ENCODE measurements at regions not wholly inside any gene's neighbourhood (a gene's known extent, or its start where the extent isn't known, plus 50 kb on each side); places are given as distances from the start of the nearest gene placed in this dataset.

DNA sequence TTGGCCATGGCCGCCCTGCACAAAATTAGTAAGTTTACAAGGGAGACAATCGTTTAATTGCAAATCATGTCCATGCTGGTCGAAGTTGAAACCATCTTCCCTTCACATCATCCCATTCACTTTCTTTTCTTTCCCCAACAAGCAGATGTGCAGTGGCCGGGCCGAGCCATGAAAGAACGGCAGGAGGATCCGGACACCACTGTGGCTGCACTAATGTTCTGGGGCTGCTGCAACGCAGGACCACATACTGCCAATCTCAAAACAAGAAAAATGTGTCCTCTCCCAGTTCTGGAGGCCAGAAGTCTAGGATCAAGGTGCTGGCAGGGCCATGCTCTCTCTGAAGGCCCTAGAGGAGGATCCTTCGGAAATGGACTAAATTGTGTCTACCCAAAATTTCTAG, 227.4 kb upstream of the MYT1L start:
- Histone ChIP-seq H4K20me1 (ENCODE audit: insufficient read depth) (no peaks in the 10 kb centered on the region), H3K36me3 (replicated peaks in 1 of 2; ENCODE audit: control insufficient read depth in 1 of 2, insufficient read depth in 2 of 2, low read length in 1 of 2) (no peaks in the 10 kb centered on the region), H3K4me3 (ENCODE audit: low read depth in 2 of 2, low read length in 1 of 2) (no peak overlapping the region), H3K27me3 (ENCODE audit: insufficient read depth) (no peaks in the 10 kb centered on the region), H3K9me2 (no peaks in the 10 kb centered on the region), H3K9ac (no peak overlapping the region), H3K79me2 (ENCODE audit: insufficient read depth) (no peaks in the 10 kb centered on the region), H3K4me1 (ENCODE audit: control insufficient read depth in 1 of 2, insufficient read depth in 2 of 2, low read depth in 1 of 2, low read length in 1 of 2) (no peaks in the 10 kb centered on the region), H3F3A (replicated peaks; ENCODE audit: insufficient read depth) (no peaks in the 10 kb centered on the region), H3K4me2 (no peak overlapping the region), H3K27ac (ENCODE audit: low read depth in 2 of 2, low read length in 1 of 2) (no peak overlapping the region), H3K9me3 (no peaks in the 10 kb centered on the region), H2AFZ (ENCODE audit: low read depth) (no peak overlapping the region)
- ChIA-PET CTCF (no interaction called here), POLR2A (no interaction called here)
- no peak for DNase-seq
- WGBS (ENCODE audit: low lambda C conversion rate): 29% methylated on average over 9 of the region's 9 CpGs
- TF ChIP-seq EZH2phosphoT487 (IDR thresholded peaks at IDR 0.05; ENCODE audit: borderline replicate concordance, low read depth) (no peak), TCF12 (IDR thresholded peaks at IDR 0.05) (no peak)
- TF ChIP-seq, protein P1, sequence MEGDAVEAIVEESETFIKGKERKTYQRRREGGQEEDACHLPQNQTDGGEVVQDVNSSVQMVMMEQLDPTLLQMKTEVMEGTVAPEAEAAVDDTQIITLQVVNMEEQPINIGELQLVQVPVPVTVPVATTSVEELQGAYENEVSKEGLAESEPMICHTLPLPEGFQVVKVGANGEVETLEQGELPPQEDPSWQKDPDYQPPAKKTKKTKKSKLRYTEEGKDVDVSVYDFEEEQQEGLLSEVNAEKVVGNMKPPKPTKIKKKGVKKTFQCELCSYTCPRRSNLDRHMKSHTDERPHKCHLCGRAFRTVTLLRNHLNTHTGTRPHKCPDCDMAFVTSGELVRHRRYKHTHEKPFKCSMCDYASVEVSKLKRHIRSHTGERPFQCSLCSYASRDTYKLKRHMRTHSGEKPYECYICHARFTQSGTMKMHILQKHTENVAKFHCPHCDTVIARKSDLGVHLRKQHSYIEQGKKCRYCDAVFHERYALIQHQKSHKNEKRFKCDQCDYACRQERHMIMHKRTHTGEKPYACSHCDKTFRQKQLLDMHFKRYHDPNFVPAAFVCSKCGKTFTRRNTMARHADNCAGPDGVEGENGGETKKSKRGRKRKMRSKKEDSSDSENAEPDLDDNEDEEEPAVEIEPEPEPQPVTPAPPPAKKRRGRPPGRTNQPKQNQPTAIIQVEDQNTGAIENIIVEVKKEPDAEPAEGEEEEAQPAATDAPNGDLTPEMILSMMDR (IDR thresholded peaks at IDR 0.05): no peak
- TF ChIP-seq, protein P2, sequence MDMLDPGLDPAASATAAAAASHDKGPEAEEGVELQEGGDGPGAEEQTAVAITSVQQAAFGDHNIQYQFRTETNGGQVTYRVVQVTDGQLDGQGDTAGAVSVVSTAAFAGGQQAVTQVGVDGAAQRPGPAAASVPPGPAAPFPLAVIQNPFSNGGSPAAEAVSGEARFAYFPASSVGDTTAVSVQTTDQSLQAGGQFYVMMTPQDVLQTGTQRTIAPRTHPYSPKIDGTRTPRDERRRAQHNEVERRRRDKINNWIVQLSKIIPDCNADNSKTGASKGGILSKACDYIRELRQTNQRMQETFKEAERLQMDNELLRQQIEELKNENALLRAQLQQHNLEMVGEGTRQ (IDR thresholded peaks at IDR 0.05; ENCODE audit: borderline replicate concordance, low read depth, low read length): no peak

DNA sequence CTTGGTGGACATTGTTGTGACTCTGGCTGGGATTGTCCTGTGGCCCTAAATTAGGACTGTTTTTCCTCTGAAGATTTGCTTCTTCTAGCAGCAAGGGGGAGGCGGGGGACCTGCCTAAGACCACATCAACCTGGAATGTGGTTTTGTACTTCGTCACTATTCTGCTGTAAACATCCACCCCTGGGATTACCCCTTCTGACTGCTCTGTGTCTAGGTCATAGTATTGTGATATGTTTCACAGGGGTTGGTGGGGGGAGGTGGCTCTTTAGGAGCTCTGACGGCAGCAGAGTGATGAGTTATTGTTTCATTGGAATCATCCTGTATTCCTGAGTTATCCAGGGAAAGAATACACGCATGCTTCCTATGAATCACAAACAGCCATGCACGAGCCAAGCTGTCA, 226.4 kb upstream of the MYT1L start:
- TF ChIP-seq POLR2AphosphoS5 (IDR thresholded peaks at IDR 0.05; ENCODE audit: low read depth, low read length): no peak
- no peak for TF ChIP-seq FOXM1 (IDR thresholded peaks at IDR 0.05; ENCODE audit: low read depth)
- no peak for TF ChIP-seq TCF12 (IDR thresholded peaks at IDR 0.05)
- TF ChIP-seq JUND (IDR thresholded peaks at IDR 0.05): no peak
- no peak for TF ChIP-seq MXI1 (IDR thresholded peaks at IDR 0.05; ENCODE audit: low read depth, low read length)
- TF ChIP-seq RXRA (IDR thresholded peaks at IDR 0.05; ENCODE audit: borderline replicate concordance, low read depth): no peak
- TF ChIP-seq, protein P3, sequence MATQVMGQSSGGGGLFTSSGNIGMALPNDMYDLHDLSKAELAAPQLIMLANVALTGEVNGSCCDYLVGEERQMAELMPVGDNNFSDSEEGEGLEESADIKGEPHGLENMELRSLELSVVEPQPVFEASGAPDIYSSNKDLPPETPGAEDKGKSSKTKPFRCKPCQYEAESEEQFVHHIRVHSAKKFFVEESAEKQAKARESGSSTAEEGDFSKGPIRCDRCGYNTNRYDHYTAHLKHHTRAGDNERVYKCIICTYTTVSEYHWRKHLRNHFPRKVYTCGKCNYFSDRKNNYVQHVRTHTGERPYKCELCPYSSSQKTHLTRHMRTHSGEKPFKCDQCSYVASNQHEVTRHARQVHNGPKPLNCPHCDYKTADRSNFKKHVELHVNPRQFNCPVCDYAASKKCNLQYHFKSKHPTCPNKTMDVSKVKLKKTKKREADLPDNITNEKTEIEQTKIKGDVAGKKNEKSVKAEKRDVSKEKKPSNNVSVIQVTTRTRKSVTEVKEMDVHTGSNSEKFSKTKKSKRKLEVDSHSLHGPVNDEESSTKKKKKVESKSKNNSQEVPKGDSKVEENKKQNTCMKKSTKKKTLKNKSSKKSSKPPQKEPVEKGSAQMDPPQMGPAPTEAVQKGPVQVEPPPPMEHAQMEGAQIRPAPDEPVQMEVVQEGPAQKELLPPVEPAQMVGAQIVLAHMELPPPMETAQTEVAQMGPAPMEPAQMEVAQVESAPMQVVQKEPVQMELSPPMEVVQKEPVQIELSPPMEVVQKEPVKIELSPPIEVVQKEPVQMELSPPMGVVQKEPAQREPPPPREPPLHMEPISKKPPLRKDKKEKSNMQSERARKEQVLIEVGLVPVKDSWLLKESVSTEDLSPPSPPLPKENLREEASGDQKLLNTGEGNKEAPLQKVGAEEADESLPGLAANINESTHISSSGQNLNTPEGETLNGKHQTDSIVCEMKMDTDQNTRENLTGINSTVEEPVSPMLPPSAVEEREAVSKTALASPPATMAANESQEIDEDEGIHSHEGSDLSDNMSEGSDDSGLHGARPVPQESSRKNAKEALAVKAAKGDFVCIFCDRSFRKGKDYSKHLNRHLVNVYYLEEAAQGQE (IDR thresholded peaks at IDR 0.05; ENCODE audit: low read depth, low read length): no peak
- TF ChIP-seq, protein P4, sequence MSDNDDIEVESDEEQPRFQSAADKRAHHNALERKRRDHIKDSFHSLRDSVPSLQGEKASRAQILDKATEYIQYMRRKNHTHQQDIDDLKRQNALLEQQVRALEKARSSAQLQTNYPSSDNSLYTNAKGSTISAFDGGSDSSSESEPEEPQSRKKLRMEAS (IDR thresholded peaks at IDR 0.05; ENCODE audit: low read depth): no peak
- TF ChIP-seq EZH2phosphoT487 (IDR thresholded peaks at IDR 0.05; ENCODE audit: borderline replicate concordance, low read depth): no peak
- TF ChIP-seq RFX5 (IDR thresholded peaks at IDR 0.05; ENCODE audit: low read length): no peak
- no peak for TF ChIP-seq GABPA (IDR thresholded peaks at IDR 0.05; ENCODE audit: low read depth)
- TF ChIP-seq FOXJ3 (CRISPR knock-in tag; IDR thresholded peaks at IDR 0.05): no peak
- TF ChIP-seq ELF1 (IDR thresholded peaks at IDR 0.05): no peak
- TF ChIP-seq RAD21 (IDR thresholded peaks at IDR 0.05; ENCODE audit: low read length): no peak
- TF ChIP-seq MEF2A (IDR thresholded peaks at IDR 0.05; ENCODE audit: borderline replicate concordance, low read depth): no peak
- no peak overlapping the region for H3K9ac ChIP-seq
- CTCF ChIA-PET: no interaction called here

More for the DNA sequence above, 226.4 kb upstream of the MYT1L start:
- no peak overlapping the region for H2AFZ ChIP-seq (ENCODE audit: low read depth)
- POLR2A ChIA-PET: no interaction called here
- no peaks in the 10 kb centered on the region for H3K9me3 ChIP-seq
- no peaks in the 10 kb centered on the region for H3K36me3 ChIP-seq (replicated peaks in 1 of 2; ENCODE audit: control insufficient read depth in 1 of 2, insufficient read depth in 2 of 2, low read length in 1 of 2)
- H3K27ac ChIP-seq (ENCODE audit: low read depth in 2 of 2, low read length in 1 of 2): no peak overlapping the region
- H3K4me2 ChIP-seq: no peak overlapping the region
- no peaks in the 10 kb centered on the region for H3K4me1 ChIP-seq (ENCODE audit: control insufficient read depth in 1 of 2, insufficient read depth in 2 of 2, low read depth in 1 of 2, low read length in 1 of 2)
- H3K27me3 ChIP-seq (ENCODE audit: insufficient read depth): no peaks in the 10 kb centered on the region
- DNase-seq: no peak
- no peaks in the 10 kb centered on the region for H3F3A ChIP-seq (replicated peaks; ENCODE audit: insufficient read depth)
- 25% methylated on average over 5 of the region's 5 CpGs for WGBS (ENCODE audit: low lambda C conversion rate)
- H4K20me1 ChIP-seq (ENCODE audit: insufficient read depth): no peaks in the 10 kb centered on the region
- no peak overlapping the region for H3K4me3 ChIP-seq (ENCODE audit: low read depth in 2 of 2, low read length in 1 of 2)
- no peaks in the 10 kb centered on the region for H3K79me2 ChIP-seq (ENCODE audit: insufficient read depth)
- no peaks in the 10 kb centered on the region for H3K9me2 ChIP-seq
